ENCODE measurements at regions not wholly inside any gene's neighbourhood (a gene's known extent, or its start where the extent isn't known, plus 50 kb on each side); places are given as distances from the start of the nearest gene placed in this dataset.

- TF ChIP-seq CTCF (IDR thresholded peaks at IDR 0.05; ENCODE audit: low read length) (no peak), EZH2 (IDR thresholded peaks at IDR 0.05; ENCODE audit: borderline replicate concordance, low read length) (no peak)
These were observed 874.9 kb upstream of the FLRT2 start for GRCh38 chr14:84655014-84655413.
